CD4-positive, CD25-positive, alpha-beta regulatory T cell (primary cell): ENCODE measurements at regions not wholly inside any gene's neighbourhood (a gene's known extent, or its start where the extent isn't known, plus 50 kb on each side); places are given as distances from the start of the nearest gene placed in this dataset.
A peak's percentile ranks its signal among the peaks of the same experiment; 100 is the strongest.

Experiments
- ATAC-seq, 2 donors: fragments of 150-1000 bp; cut with Tn5 transposase; one replicate each; pipeline ENCODE4 v1.10.0; 2021; ENCODE audit warnings: low read depth in 2 of 2, moderate number of reproducible peaks in 2 of 2, moderate library complexity in 1 of 2
- DNase-seq, 3 donors: peaks; one replicate each; pipeline versions ENCODE4 v3.0.0 to v3.0.0-alpha.2; 2012 to 2022; ENCODE audit warnings: mixed read lengths in 1 of 3
- H3K27ac ChIP-seq: one replicate; pipeline ENCODE4 v1.7.0; 2013; ENCODE audit warnings: mild to moderate bottlenecking, low read length; ENCODE audit not compliant: insufficient read depth, poor library complexity, severe bottlenecking
- H3K27me3 ChIP-seq: one replicate; pipeline ENCODE4 v1.7.0; 2013; ENCODE audit warnings: low read length; ENCODE audit not compliant: control insufficient read depth, insufficient read depth
- H3K36me3 ChIP-seq: one replicate; pipeline ENCODE4 v1.7.0; 2013; ENCODE audit warnings: mild to moderate bottlenecking, low read length, moderate library complexity; ENCODE audit not compliant: control insufficient read depth, insufficient read depth
- H3K4me1 ChIP-seq: 2 replicates; pipeline ENCODE4 v1.7.0; 2013; ENCODE audit warnings: mild to moderate bottlenecking, low read length; ENCODE audit not compliant: insufficient read depth, control insufficient read depth, poor library complexity, severe bottlenecking
- H3K4me3 ChIP-seq: one replicate; pipeline ENCODE4 v1.7.0; 2013; ENCODE audit warnings: low read depth, mild to moderate bottlenecking, low read length, moderate library complexity
- H3K9me3 ChIP-seq, 2 experiments: 1 replicate in 1 of 2; 2 replicates in 1 of 2; pipeline ENCODE4 v1.7.0; 2013; ENCODE audit warnings: low read length in 2 of 2, mild to moderate bottlenecking in 1 of 2, moderate library complexity in 1 of 2; ENCODE audit not compliant: control insufficient read depth in 2 of 2
- H3K27ac Mint-ChIP-seq, 3 donors: one replicate each; pipeline ENCODE4 v1.8.0; 2020 to 2022; ENCODE audit warnings: mild to moderate bottlenecking in 3 of 3, mixed read lengths in 3 of 3, moderate library complexity in 2 of 3
- H3K27me3 Mint-ChIP-seq: one replicate; pipeline ENCODE4 v1.8.0; 2022; ENCODE audit warnings: mild to moderate bottlenecking, mixed read lengths
- H3K36me3 Mint-ChIP-seq: one replicate; pipeline ENCODE4 v1.8.0; 2020; ENCODE audit warnings: mixed read lengths
- H3K4me1 Mint-ChIP-seq, 4 donors: one replicate each; pipeline ENCODE4 v1.8.0; 2020 to 2022; ENCODE audit warnings: mixed read lengths in 4 of 4, mild to moderate bottlenecking in 1 of 4
- H3K4me3 Mint-ChIP-seq, 4 donors: one replicate each; pipeline ENCODE4 v1.8.0; 2020 to 2022; ENCODE audit warnings: mild to moderate bottlenecking in 4 of 4, mixed read lengths in 4 of 4, moderate library complexity in 3 of 4
- H3K9me3 Mint-ChIP-seq, 7 donors: one replicate each; pipeline ENCODE4 v1.8.0; 2020 to 2022; ENCODE audit warnings: mixed read lengths in 7 of 7, mild to moderate bottlenecking in 3 of 7, moderate library complexity in 2 of 7

- Histone ChIP-seq H3K27me3 (peaks cover 5% of the 10 kb centered on the region), H3K36me3 (no peaks in the 10 kb centered on the region), H3K4me1 (no peaks in the 10 kb centered on the region), H3K27ac (no peak overlapping the region), H3K9me3 (no peaks in the 10 kb centered on the region), H3K4me3 (no peak overlapping the region)
- DNase-seq = no peak
- H3K4me3 Mint-ChIP-seq = no peak overlapping the region
- H3K4me1 Mint-ChIP-seq = no peaks in the 10 kb centered on the region
- H3K27ac Mint-ChIP-seq = no peak overlapping the region
- ATAC-seq = no peak
- H3K27me3 Mint-ChIP-seq = peaks cover 13% of the 10 kb centered on the region
- no peaks in the 10 kb centered on the region for H3K36me3 Mint-ChIP-seq
- peaks cover 0 to 4% (median 0%) of the 10 kb centered on the region in 7 donors for H3K9me3 Mint-ChIP-seq
Measured at GRCh38 chr15:95656595-95656994, 673.9 kb upstream of the NR2F2 start.

- no peak overlapping the region for H3K27ac Mint-ChIP-seq
- peaks cover 5% of the 10 kb centered on the region for H3K27me3 ChIP-seq
Measured at GRCh38 chr15:95658799-95659198, 671.7 kb upstream of the NR2F2 start.

DNA sequence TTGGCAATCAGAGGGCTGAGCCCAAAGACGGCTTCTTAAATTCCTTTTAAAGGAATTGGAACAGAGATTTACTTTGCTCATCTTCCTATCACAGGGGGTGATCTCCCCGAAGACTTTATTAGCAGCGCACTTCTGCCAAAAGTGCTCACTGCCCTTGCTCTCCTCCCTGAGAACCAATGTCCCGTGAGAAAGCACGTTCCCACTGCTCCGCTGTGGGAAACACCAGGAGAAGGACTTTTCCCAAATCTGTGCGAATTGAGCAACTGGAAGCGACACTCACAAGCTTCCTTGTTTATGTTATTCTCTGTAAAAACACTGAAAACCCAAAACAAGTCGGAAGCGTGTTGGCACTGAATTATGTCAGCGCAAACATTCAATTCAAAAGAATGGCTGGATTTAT is 670.8 kb upstream of the NR2F2 start:
- Histone ChIP-seq H3K9me3 (no peaks in the 10 kb centered on the region), H3K27ac (no peak overlapping the region), H3K36me3 (no peaks in the 10 kb centered on the region), H3K27me3 (peaks cover 5% of the 10 kb centered on the region), H3K4me3 (no peak overlapping the region), H3K4me1 (no peaks in the 10 kb centered on the region)
- ATAC-seq (no peak), DNase-seq (no peak)
- H3K4me1 Mint-ChIP-seq = no peaks in the 10 kb centered on the region
- H3K27me3 Mint-ChIP-seq = peaks cover 8% of the 10 kb centered on the region
- no peaks in the 10 kb centered on the region for H3K36me3 Mint-ChIP-seq
- H3K4me3 Mint-ChIP-seq = no peak overlapping the region
- no peak overlapping the region for H3K27ac Mint-ChIP-seq
- H3K9me3 Mint-ChIP-seq = peaks cover 0 to 4% (median 0%) of the 10 kb centered on the region in 7 donors

More at GRCh38 chr15:95658799-95659198, 671.7 kb upstream of the NR2F2 start:
- Histone ChIP-seq H3K36me3 (no peaks in the 10 kb centered on the region), H3K9me3 (no peaks in the 10 kb centered on the region), H3K4me3 (no peak overlapping the region), H3K27ac (no peak overlapping the region), H3K4me1 (no peaks in the 10 kb centered on the region)
- Mint-ChIP-seq H3K9me3 (peaks cover 0 to 4% (median 0%) of the 10 kb centered on the region in 7 donors), H3K4me3 (no peak overlapping the region), H3K36me3 (no peaks in the 10 kb centered on the region), H3K27me3 (peaks cover 8% of the 10 kb centered on the region), H3K4me1 (no peaks in the 10 kb centered on the region)
- ATAC-seq = no peak
- no peak for DNase-seq

- H3K4me1 Mint-ChIP-seq = no peaks in the 10 kb centered on the region
- Histone ChIP-seq H3K4me1 (no peaks in the 10 kb centered on the region), H3K27ac (no peak overlapping the region), H3K4me3 (no peak overlapping the region), H3K27me3 (peaks cover 5% of the 10 kb centered on the region), H3K9me3 (no peaks in the 10 kb centered on the region), H3K36me3 (no peaks in the 10 kb centered on the region)
- no peak overlapping the region for H3K4me3 Mint-ChIP-seq
- ATAC-seq = no peak
- no peak for DNase-seq
- no peaks in the 10 kb centered on the region for H3K36me3 Mint-ChIP-seq
- H3K27me3 Mint-ChIP-seq = peaks cover 8% of the 10 kb centered on the region
- H3K27ac Mint-ChIP-seq = no peak overlapping the region
- H3K9me3 Mint-ChIP-seq = peaks cover 0 to 3% (median 0%) of the 10 kb centered on the region in 7 donors
Measured at GRCh38 chr15:95662638-95663037, 667.9 kb upstream of the NR2F2 start.

DNA sequence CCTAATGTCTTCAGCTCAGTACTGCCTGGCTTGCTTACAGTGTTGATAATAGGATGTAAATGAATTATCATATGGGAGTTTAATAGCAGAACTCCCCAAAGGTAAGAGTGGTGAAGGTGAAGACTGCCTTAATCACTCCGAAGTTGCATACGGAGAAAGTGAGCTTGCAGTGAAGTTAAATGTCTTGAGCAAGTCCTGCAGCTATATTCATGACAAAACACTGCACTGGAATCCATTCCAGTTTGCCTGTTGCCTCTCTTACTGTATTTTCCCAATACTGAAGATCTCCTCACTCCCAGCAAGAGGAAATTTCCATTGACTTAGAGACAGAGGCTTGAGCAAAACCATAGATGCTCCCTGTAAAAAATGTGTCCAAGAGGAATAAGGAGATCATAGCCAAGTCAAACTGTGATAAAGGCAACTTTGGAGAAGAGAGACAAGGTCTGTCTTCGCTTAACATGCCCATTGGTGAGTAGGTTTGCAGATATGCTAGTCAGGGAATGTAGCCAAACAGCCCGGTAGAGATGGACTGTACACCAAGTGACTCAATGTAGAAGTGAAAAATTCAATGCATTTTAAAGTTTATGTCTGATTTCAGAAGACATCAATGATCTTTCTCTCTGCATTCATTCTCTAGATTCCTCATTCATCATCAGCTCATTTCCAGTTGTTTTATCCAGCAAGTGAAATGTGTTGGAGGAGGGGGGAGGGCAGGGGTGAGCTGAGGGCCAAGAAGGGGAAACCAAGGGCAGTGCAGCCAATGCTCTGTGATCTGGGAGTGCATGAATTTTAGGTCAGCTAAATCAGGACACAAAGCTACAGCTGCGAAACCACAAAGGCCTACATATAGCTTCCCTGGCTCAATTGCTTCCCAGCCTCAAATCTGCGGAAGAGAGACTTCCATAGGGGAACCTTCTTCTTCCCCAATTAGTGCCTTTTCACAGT is 667.1 kb upstream of the NR2F2 start:
- Histone ChIP-seq H3K27ac (no peak overlapping the region), H3K27me3 (peaks cover 5% of the 10 kb centered on the region), H3K9me3 (no peaks in the 10 kb centered on the region), H3K4me3 (no peak overlapping the region), H3K36me3 (no peaks in the 10 kb centered on the region), H3K4me1 (no peaks in the 10 kb centered on the region)
- peaks cover 0 to 4% (median 0%) of the 10 kb centered on the region in 7 donors for H3K9me3 Mint-ChIP-seq
- H3K27me3 Mint-ChIP-seq = peaks cover 8% of the 10 kb centered on the region
- no peak overlapping the region for H3K4me3 Mint-ChIP-seq
- no peak overlapping the region for H3K27ac Mint-ChIP-seq
- no peak for ATAC-seq
- no peak for DNase-seq
- no peaks in the 10 kb centered on the region for H3K36me3 Mint-ChIP-seq
- H3K4me1 Mint-ChIP-seq = peaks cover 0 to 8% (median 2%) of the 10 kb centered on the region in 4 donors

DNA sequence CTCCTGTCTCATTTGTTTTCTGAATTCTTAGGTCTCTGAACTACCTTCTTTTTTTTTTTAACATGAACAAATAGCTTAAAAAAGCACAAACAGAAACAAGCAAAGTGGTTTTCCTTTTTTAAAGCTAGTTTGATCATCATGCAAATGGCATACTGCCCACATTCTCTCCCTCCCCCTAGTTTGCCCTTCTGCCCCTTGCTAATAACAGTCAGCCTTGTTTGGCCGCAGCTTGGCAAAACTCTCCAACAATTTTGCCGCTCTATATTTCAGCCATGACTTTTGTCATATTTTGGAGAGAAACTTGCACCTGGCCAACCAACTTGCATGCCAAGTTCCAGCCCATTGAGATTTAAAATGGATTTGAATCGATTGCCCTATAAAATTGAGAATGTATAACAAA is 666.0 kb upstream of the NR2F2 start:
- DNase-seq = no peak
- no peaks in the 10 kb centered on the region for H3K36me3 Mint-ChIP-seq

GRCh38 chr15:95669146-95669922 is 661.2 kb upstream of the NR2F2 start:
- ATAC-seq (peak; percentile 52 to 62), DNase-seq (peak in 2 of 3 donors; percentile 24 to 61)
- Mint-ChIP-seq H3K4me1 (peaks cover 11 to 25% (median 14%) of the 10 kb centered on the region in 4 donors), H3K4me3 (peak overlapping the region; percentile 36 to 83 (median 56)), H3K27me3 (no peaks in the 10 kb centered on the region), H3K36me3 (no peaks in the 10 kb centered on the region), H3K9me3 (peaks cover 0 to 6% (median 0%) of the 10 kb centered on the region in 7 donors), H3K27ac (peak overlapping the region; percentile 83 to 93 (median 93))
- H3K36me3 ChIP-seq = no peaks in the 10 kb centered on the region
- peaks cover 5% of the 10 kb centered on the region for H3K4me1 ChIP-seq
- H3K27ac ChIP-seq = peak overlapping the region; percentile 75
- H3K4me3 ChIP-seq = peak overlapping the region; percentile 71
- no peaks in the 10 kb centered on the region for H3K9me3 ChIP-seq
- no peaks in the 10 kb centered on the region for H3K27me3 ChIP-seq

More for the DNA sequence above, 666.0 kb upstream of the NR2F2 start:
- peaks cover 5% of the 10 kb centered on the region for H3K27me3 Mint-ChIP-seq
- H3K4me3 Mint-ChIP-seq = no peak overlapping the region
- H3K36me3 ChIP-seq = no peaks in the 10 kb centered on the region
- no peak overlapping the region for H3K27ac ChIP-seq
- H3K9me3 ChIP-seq = no peaks in the 10 kb centered on the region
- H3K4me1 Mint-ChIP-seq = peaks cover 2 to 16% (median 8%) of the 10 kb centered on the region in 4 donors
- no peak overlapping the region for H3K4me3 ChIP-seq
- peaks cover 5% of the 10 kb centered on the region for H3K4me1 ChIP-seq
- peaks cover 0 to 6% (median 0%) of the 10 kb centered on the region in 7 donors for H3K9me3 Mint-ChIP-seq
- peak overlapping the region in 1 of 3 donors; percentile 2 for H3K27ac Mint-ChIP-seq
- peaks cover 2% of the 10 kb centered on the region for H3K27me3 ChIP-seq
- no peak for ATAC-seq
